RWPE1 (cell line): ENCODE measurements at regions not wholly inside any gene's neighbourhood (a gene's known extent, or its start where the extent isn't known, plus 50 kb on each side); places are given as distances from the start of the nearest gene placed in this dataset.

Experiments used
- CTCF ChIA-PET: fragments of 350-600 bp; sonication (Branson Sonifier 250); formaldehyde crosslinking; extraction: SDS; loops from one replicate; lab custom pipeline; 2021; lab: Yijun Ruan, JAX
- POLR2A ChIA-PET: fragments of 400-600 bp; formaldehyde crosslinking; extraction: SDS; loops from one replicate; lab custom pipeline; 2020; ENCODE audit warnings: antibody characterized with exemption; ENCODE audit not compliant: low non-redundant PET; lab: Yijun Ruan, JAX
- DNase-seq: peaks from one replicate; pipeline ENCODE4 v3.0.0; 2012; ENCODE audit warnings: low spot score
- H3K27ac ChIP-seq: fragments of 450-650 bp; 2 replicates; pipeline ENCODE4 v1.5.1; 2017
- CTCF ChIP-seq: fragments of 450-650 bp; conservative IDR thresholded peaks from 2 replicates; pipeline ENCODE4 v1.5.1; 2017; ENCODE audit warnings: low read depth, mild to moderate bottlenecking

DNA sequence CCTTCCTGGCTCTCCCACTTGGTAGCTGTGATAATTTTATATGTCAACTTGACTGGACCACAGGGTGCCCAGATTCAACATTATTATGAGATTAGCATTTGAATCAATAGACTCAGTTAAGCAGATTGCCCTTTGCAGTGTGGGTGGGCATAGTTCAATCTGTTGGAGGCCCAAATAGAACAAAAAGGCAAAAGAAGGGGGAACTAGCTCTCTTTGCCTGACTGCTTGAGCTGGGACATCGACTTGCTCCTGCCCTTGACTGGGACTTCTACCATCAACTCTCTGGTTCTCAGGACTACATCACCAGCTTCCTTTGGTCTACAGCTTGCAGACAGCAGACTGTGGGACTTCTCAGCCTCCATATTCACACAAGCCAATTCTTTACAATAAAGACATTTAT, 1189.2 kb downstream of the BCL11B start:
- no peak for DNase-seq
- POLR2A ChIA-PET, result no interaction called here
- CTCF ChIA-PET, result interaction anchor here (0.6 kb wide), 1 partner anchor 13 kb away, joined by 3 read pairs; no protein-coding TSS in a partner anchor
- TF ChIP-seq CTCF, result no peak
- H3K27ac ChIP-seq, result no peak overlapping the region

DNA sequence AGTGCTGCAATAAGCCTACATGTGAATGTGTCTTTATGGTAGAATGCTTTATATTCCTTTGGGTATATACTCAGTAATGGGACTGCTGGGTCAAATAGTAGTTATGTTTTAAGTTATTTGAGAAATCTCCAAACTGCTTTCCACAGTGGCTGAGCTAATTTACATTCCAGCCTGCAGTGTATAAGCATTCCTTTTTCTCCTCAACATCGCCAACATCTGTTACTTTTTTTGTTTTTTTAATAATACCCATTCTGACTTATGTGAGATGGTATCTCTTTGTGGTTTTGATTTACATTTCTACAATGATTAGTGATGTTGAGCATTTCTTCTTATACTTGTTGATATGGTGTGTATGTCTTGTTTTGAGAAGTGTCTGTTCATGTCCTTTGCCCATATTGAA, 1186.2 kb downstream of the BCL11B start:
- ChIA-PET POLR2A (no interaction called here), CTCF (no interaction called here)
- no peak for DNase-seq
- TF ChIP-seq CTCF, result no peak
- no peak overlapping the region for H3K27ac ChIP-seq

GRCh38 chr14:98093111-98093510, 1178.9 kb downstream of the BCL11B start:
- ChIA-PET CTCF (no interaction called here), POLR2A (no interaction called here)
- TF ChIP-seq CTCF, result no peak
- DNase-seq, result no peak
- H3K27ac ChIP-seq, result no peak overlapping the region

- TF ChIP-seq CTCF, result no peak
- POLR2A ChIA-PET, result no interaction called here
Measured at GRCh38 chr14:98099527-98099926, 1172.5 kb downstream of the BCL11B start.

DNA sequence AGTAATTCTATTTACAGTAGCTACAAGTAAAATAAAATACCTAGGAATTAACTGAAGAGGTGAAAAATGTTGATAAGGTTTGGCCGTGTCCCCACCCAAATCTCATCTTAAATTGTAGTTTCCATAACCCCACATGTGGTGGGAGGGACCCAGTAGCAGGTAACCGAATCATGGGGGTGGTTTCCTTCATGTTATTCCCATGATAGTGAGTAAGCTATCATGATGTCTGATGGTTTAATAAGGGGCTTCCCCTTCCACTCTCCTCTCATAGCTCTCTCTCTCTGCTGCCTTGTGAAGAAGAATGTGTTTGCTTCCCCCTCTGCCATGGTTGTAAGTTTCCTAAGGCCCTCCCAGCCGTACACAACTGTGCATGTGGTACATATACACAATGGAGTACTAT, 1170.7 kb downstream of the BCL11B start:
- POLR2A ChIA-PET, result no interaction called here
- H3K27ac ChIP-seq, result no peak overlapping the region
- no peak for TF ChIP-seq CTCF
- DNase-seq, result no peak
- CTCF ChIA-PET, result interaction anchor here (0.7 kb wide), 1 partner anchor 848 kb away, joined by 3 read pairs; no protein-coding TSS in a partner anchor

More at GRCh38 chr14:98099527-98099926, 1172.5 kb downstream of the BCL11B start:
- DNase-seq, result no peak
- CTCF ChIA-PET, result interaction anchor here (0.5 kb wide), 1 partner anchor 68 kb away, joined by 5 read pairs; no protein-coding TSS in a partner anchor
- H3K27ac ChIP-seq, result no peak overlapping the region

DNA sequence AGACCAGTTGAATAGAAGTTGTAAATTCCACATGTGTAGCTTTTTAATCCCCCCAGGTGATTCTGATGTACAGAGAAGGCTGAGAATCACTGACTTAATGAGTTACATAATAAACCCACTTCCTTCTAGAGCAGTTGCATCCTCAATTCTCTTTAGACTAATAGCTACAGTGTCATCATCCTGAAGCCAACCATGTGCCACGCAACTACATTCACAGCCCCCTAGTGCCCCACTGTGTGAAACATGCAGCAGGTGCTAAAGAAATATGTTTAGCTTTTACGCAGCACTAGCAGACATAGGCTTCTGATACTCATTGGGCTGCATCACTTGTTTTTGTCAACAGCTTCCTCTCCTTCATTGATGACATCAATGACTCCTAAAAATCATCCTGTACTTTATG, 1168.3 kb downstream of the BCL11B start:
- CTCF ChIA-PET, result interaction anchor here (0.5 kb wide), 1 partner anchor 9 kb away, joined by 3 read pairs; no protein-coding TSS in a partner anchor
- no peak for TF ChIP-seq CTCF
- POLR2A ChIA-PET, result no interaction called here
- no peak for DNase-seq
- no peak overlapping the region for H3K27ac ChIP-seq
